Panc1 (cell line): ENCODE measurements at regions not wholly inside any gene's neighbourhood (a gene's known extent, or its start where the extent isn't known, plus 50 kb on each side); places are given as distances from the start of the nearest gene placed in this dataset.

Experiments
- ATAC-seq: fragments of 200-7000 bp; cut with Tn5 transposase; 2 replicates; pipeline ENCODE4 v1.9.1; 2020; ENCODE audit warnings: mild to moderate bottlenecking, moderate library complexity
- BruUV-seq: library from RNA; stranded (reverse); fragments of 400-500 nt; replicated peaks from 2 replicates; lab custom pipeline; 2021; lab: Mats Ljungman, UMichigan
- CTCF ChIA-PET: fragments of 300-600 bp; sonication (Branson Sonifier 250); formaldehyde crosslinking; loops from one replicate; lab custom pipeline; 2022; ENCODE audit warnings: antibody characterized with exemption; lab: Charles Lee
- POLR2A ChIA-PET: fragments of 300-600 bp; sonication (Branson Sonifier 250); formaldehyde crosslinking; loops from one replicate; lab custom pipeline; 2022; ENCODE audit warnings: antibody characterized with exemption; lab: Charles Lee
- DNase-seq: peaks from one replicate; pipeline ENCODE4 v3.0.0-alpha.2; 2010; ENCODE audit warnings: low read depth, low spot score
- H3K27ac ChIP-seq: 2 replicates; pipeline ENCODE4 v1.5.1; 2011; ENCODE audit warnings: mild to moderate bottlenecking, low read length, inconsistent platforms
- H3K27me3 ChIP-seq: fragments of 200-500 bp; sonication (Bioruptor generic); 2 replicates; pipeline ENCODE4 v1.6.0; 2014; ENCODE audit warnings: low read length, inconsistent platforms; ENCODE audit not compliant: control insufficient read depth, insufficient read depth
- H3K36me3 ChIP-seq: fragments of 200-500 bp; sonication (Bioruptor generic); 2 replicates; pipeline ENCODE4 v1.5.1; 2014; ENCODE audit warnings: inconsistent platforms, mild to moderate bottlenecking, low read length, moderate library complexity; ENCODE audit not compliant: control insufficient read depth, insufficient read depth
- H3K4me1 ChIP-seq: 2 replicates; pipeline ENCODE4 v1.5.1; 2011; ENCODE audit warnings: inconsistent platforms, mild to moderate bottlenecking, low read length, moderate library complexity; ENCODE audit not compliant: control insufficient read depth, insufficient read depth
- H3K4me3 ChIP-seq, 2 experiments: 2 replicates each; pipeline ENCODE4 v1.5.1; 2011 to 2012; ENCODE audit warnings: low read depth in 2 of 2, low read length in 2 of 2, mild to moderate bottlenecking in 2 of 2, inconsistent platforms in 1 of 2, moderate library complexity in 1 of 2
- H3K9me3 ChIP-seq: fragments of 200-500 bp; sonication (Bioruptor generic); 2 replicates; pipeline ENCODE4 v1.5.1; 2014; ENCODE audit warnings: low read depth, mild to moderate bottlenecking, inconsistent platforms, low read length, moderate library complexity; ENCODE audit not compliant: control insufficient read depth, insufficient read depth
- CTCF ChIP-seq: fragments of 450-650 bp; IDR thresholded peaks from 2 replicates; pipeline ENCODE4 v1.5.1; 2017; ENCODE audit warnings: mild to moderate bottlenecking
- POLR2AphosphoS5 ChIP-seq: IDR thresholded peaks from 2 replicates; pipeline ENCODE4 v1.6.1; 2012; ENCODE audit warnings: mild to moderate bottlenecking, low read depth, low read length, moderate library complexity
- REST ChIP-seq, 2 experiments: IDR thresholded peaks; 2 replicates each; pipeline ENCODE4 v1.6.1; 2011 to 2012; ENCODE audit warnings: low read depth in 2 of 2, control low read depth in 1 of 2, low read length in 1 of 2, mild to moderate bottlenecking in 1 of 2, moderate library complexity in 1 of 2; ENCODE audit not compliant: insufficient read depth in 1 of 2
- SIN3A ChIP-seq: IDR thresholded peaks from 2 replicates; pipeline ENCODE4 v1.6.1; 2012; ENCODE audit warnings: low read depth, mild to moderate bottlenecking, low read length, moderate library complexity, borderline replicate concordance; ENCODE audit not compliant: insufficient read depth
- TCF7L2 ChIP-seq: IDR thresholded peaks from 2 replicates; pipeline ENCODE4 v1.6.1; 2011; ENCODE audit warnings: mild to moderate bottlenecking, low read depth, low read length, inconsistent platforms
- in situ Hi-C: cut with HindIII; loops from 2 replicates; pipeline ENCODE4 v1.10.0; 2016; ENCODE audit warnings: low sequenced_read_pairs, low pct_unique_long_range_greater_than_20kb
- intact Hi-C: fragments of 100-400 bp; cut with micrococcal nuclease; formaldehyde crosslinking; loops from one replicate; pipeline ENCODE4 v1.10.0; 2022; ENCODE audit not compliant: unreplicated experiment

GRCh38 chr12:75842090-75842489 lies 189.5 kb downstream of the PHLDA1 start:
- ATAC-seq (no peak), DNase-seq (no peak)
- BruUV-seq: no TSS peak
- no peak for TF ChIP-seq POLR2AphosphoS5
- no peak for TF ChIP-seq REST (IDR thresholded peaks at IDR 0.05; ENCODE audit: insufficient read depth in 1 of 2, low read depth in 2 of 2, low read length in 1 of 2)
- TF ChIP-seq TCF7L2: no peak
- no peak for TF ChIP-seq SIN3A
- no peak for TF ChIP-seq CTCF
- H3K9me3 ChIP-seq: peaks cover 46% of the 10 kb centered on the region; the same call in 1 of the 2 replicates
- no peaks in the 10 kb centered on the region; the same call in 1 of the 2 replicates for H3K4me1 ChIP-seq
- H3K4me3 ChIP-seq: no peak overlapping the region
- ChIA-PET POLR2A (no interaction called here), CTCF (interaction anchor here (0.6 kb wide), 1 partner anchor 8 kb away, joined by 3 read pairs; no protein-coding TSS in a partner anchor)
- no peaks in the 10 kb centered on the region for H3K27me3 ChIP-seq
- in situ Hi-C loops: no loop called here
- H3K36me3 ChIP-seq: no peaks in the 10 kb centered on the region
- intact Hi-C loops: no loop called here
- H3K27ac ChIP-seq: peak overlapping the region; percentile 92

- peaks cover 37% of the 10 kb centered on the region; the same call in 1 of the 2 replicates for H3K9me3 ChIP-seq
- CTCF ChIA-PET: no interaction called here
- intact Hi-C loops: no loop called here
- no peak overlapping the region for H3K4me3 ChIP-seq
- BruUV-seq: no TSS peak
- TF ChIP-seq POLR2AphosphoS5: no peak
- no peak for TF ChIP-seq REST (IDR thresholded peaks at IDR 0.05; ENCODE audit: insufficient read depth in 1 of 2, low read depth in 2 of 2, low read length in 1 of 2)
- no peak for TF ChIP-seq SIN3A
- no peak for TF ChIP-seq CTCF
- no peak for TF ChIP-seq TCF7L2
- no peaks in the 10 kb centered on the region for H3K36me3 ChIP-seq
- H3K4me1 ChIP-seq: no peaks in the 10 kb centered on the region; the same call in 1 of the 2 replicates
- H3K27me3 ChIP-seq: no peaks in the 10 kb centered on the region
- peak overlapping the region; percentile 92 for H3K27ac ChIP-seq
- ATAC-seq (no peak), DNase-seq (no peak)
- in situ Hi-C loops: no loop called here
- POLR2A ChIA-PET: interaction anchor here (0.6 kb wide), 1 partner anchor 16 kb away, joined by 4 read pairs; no protein-coding TSS in a partner anchor
These were observed 190.6 kb downstream of the PHLDA1 start for GRCh38 chr12:75840994-75841355.
